Aorta (tissue), 5 donors: ENCODE measurements at regions not wholly inside any gene's neighbourhood (a gene's known extent, or its start where the extent isn't known, plus 50 kb on each side); places are given as distances from the start of the nearest gene placed in this dataset.

Experiments used
- ATAC-seq: fragments of 200-7000 bp; cut with Tn5 transposase; one replicate; pipeline ENCODE4 v1.9.1; 2022; ENCODE audit warnings: moderate library complexity; ENCODE audit not compliant: low FRiP score
- DNase-seq, 2 donors: peaks; one replicate each; pipeline ENCODE4 v3.0.0-alpha.2; 2020
- H3K27ac ChIP-seq, 2 donors: one replicate each; pipeline ENCODE4 v1.5.1; 2013; ENCODE audit warnings: low read length in 2 of 2, mild to moderate bottlenecking in 2 of 2, moderate library complexity in 2 of 2, control low read depth in 1 of 2, inconsistent platforms in 1 of 2, low read depth in 1 of 2
- H3K27me3 ChIP-seq, 2 donors: one replicate each; pipeline ENCODE4 v1.6.1; 2013; ENCODE audit warnings: control low read depth in 1 of 2, low read length in 1 of 2, mild to moderate bottlenecking in 1 of 2, moderate library complexity in 1 of 2; ENCODE audit not compliant: insufficient read depth in 2 of 2, control insufficient read depth in 1 of 2
- H3K36me3 ChIP-seq, 2 donors: one replicate each; pipeline ENCODE4 v1.6.1; 2013; ENCODE audit warnings: control low read depth in 1 of 2, low read length in 1 of 2, mild to moderate bottlenecking in 1 of 2; ENCODE audit not compliant: insufficient read depth in 2 of 2, control insufficient read depth in 1 of 2
- H3K4me1 ChIP-seq, 2 donors: one replicate each; pipeline ENCODE4 v1.6.1; 2013; ENCODE audit warnings: low read length in 2 of 2, control low read depth in 1 of 2, mild to moderate bottlenecking in 1 of 2, moderate library complexity in 1 of 2; ENCODE audit not compliant: insufficient read depth in 2 of 2, control insufficient read depth in 1 of 2
- H3K4me3 ChIP-seq, 2 donors: one replicate each; pipeline ENCODE4 v1.5.1; 2013; ENCODE audit warnings: low read length in 2 of 2, control low read depth in 1 of 2, mild to moderate bottlenecking in 1 of 2
- H3K9me3 ChIP-seq: one replicate; pipeline ENCODE4 v1.6.1; 2013; ENCODE audit warnings: mild to moderate bottlenecking, low read length; ENCODE audit not compliant: control insufficient read depth
- WGBS, 2 donors: extraction: QIAGEN DNeasy Blood & Tissue Kit; methylation state at CpG; one replicate each; pipeline ENCODE4 v1.1.7; 2013; 5-methylcytosine and 5-hydroxymethylcytosine counted together
- intact Hi-C, 2 donors: fragments of 100-400 bp; cut with DNase I; formaldehyde crosslinking; loops; one replicate each; pipeline versions ENCODE4 v1.14.2 to v1.15.0; 2022
- donor health status: healthy with polysubstance abuse.
- donor health status: Bipolar disorder and iron deficiency.
- donor health status: DM: no; HTN: no; CAD: no.
- donor health status: DM: no; HTN: no; CAD: no.
- donor health status: DM: yes; HTN: yes; CAD: no.

DNA sequence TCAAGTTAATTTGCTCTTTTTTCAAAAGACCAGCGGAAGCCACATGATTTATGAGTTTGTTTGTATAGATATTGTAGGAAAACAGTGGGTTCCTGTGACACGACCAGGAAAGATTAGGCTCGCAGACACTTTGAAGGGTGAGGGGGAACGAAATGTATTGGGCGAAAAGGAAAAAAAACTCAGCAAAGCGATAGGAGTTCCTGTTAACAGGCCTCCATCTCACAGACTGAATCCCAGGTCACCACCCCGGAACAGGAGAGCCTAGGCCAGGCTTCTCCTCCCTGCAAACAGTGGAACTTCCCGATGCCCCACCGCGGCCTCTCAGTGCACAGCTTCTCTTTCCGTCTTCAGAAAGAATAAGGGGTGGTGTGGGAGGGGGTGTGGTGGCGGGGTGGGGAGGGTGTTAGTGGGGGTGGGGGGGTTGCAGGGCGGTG, 181.8 kb upstream of the GPRIN3 start:
- intact Hi-C loops, result no loop called here
- H3K27ac ChIP-seq, result no peak overlapping the region
- no peaks in the 10 kb centered on the region for H3K27me3 ChIP-seq
- H3K4me3 ChIP-seq, result no peak overlapping the region
- no peaks in the 10 kb centered on the region for H3K36me3 ChIP-seq
- H3K4me1 ChIP-seq, result no peaks in the 10 kb centered on the region
- ATAC-seq, result no peak
- peaks cover 2% of the 10 kb centered on the region for H3K9me3 ChIP-seq
- WGBS, 2 donors, result 55 to 61% methylated on average over 11 to 13 of the region's 13 CpGs
- peak; percentile 52 to 74 for DNase-seq

- no peaks in the 10 kb centered on the region for H3K36me3 ChIP-seq
- intact Hi-C loops, result no loop called here
- no peak overlapping the region for H3K4me3 ChIP-seq
- no peaks in the 10 kb centered on the region for H3K4me1 ChIP-seq
- 80 to 98% methylated on average over 3 of the region's 3 CpGs for WGBS, 2 donors
- H3K27me3 ChIP-seq, result no peaks in the 10 kb centered on the region
- H3K9me3 ChIP-seq, result peaks cover 2% of the 10 kb centered on the region
- DNase-seq, result no peak
- ATAC-seq, result no peak
- no peak overlapping the region for H3K27ac ChIP-seq
Measured at GRCh38 chr4:89488736-89489135, 181.1 kb upstream of the GPRIN3 start.

DNA sequence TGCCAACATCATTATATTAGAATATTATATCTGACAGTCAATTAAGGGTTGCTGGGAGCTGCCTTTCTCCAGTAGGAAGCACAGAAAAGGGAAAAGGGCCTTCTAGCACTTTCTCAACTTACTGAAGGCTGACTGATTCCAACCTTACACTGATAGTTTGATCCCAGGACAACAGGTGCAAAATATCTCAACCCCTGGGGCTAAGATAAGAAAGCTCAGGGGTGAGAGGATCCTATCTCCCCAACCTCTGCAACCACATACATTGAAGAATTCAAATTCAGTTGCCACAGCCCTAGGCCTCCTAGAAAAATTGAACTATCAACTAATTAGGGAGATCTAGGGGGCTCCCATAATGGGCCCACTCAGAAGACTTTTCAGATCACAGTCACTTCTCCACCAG, 179.1 kb upstream of the GPRIN3 start:
- Histone ChIP-seq H3K27ac (no peak overlapping the region), H3K9me3 (peaks cover 2% of the 10 kb centered on the region), H3K4me1 (no peaks in the 10 kb centered on the region), H3K4me3 (no peak overlapping the region), H3K27me3 (no peaks in the 10 kb centered on the region), H3K36me3 (no peaks in the 10 kb centered on the region)
- intact Hi-C loops, result no loop called here
- DNase-seq (no peak), ATAC-seq (no peak)

GRCh38 chr4:89486042-89486441, 178.4 kb upstream of the GPRIN3 start:
- Histone ChIP-seq H3K36me3 (no peaks in the 10 kb centered on the region), H3K4me1 (no peaks in the 10 kb centered on the region), H3K9me3 (peaks cover 4% of the 10 kb centered on the region), H3K27ac (no peak overlapping the region), H3K27me3 (peaks cover 0 to 1% of the 10 kb centered on the region in 2 donors), H3K4me3 (no peak overlapping the region)
- DNase-seq, result no peak
- no peak for ATAC-seq
- 39 to 44% methylated on average over 3 of the region's 3 CpGs for WGBS, 2 donors
- intact Hi-C loops, result no loop called here

- no peak for ATAC-seq
- WGBS, 2 donors, result 60 to 65% methylated on average over 2 of the region's 2 CpGs
- intact Hi-C loops, result no loop called here
- Histone ChIP-seq H3K27ac (no peak overlapping the region), H3K9me3 (peaks cover 2% of the 10 kb centered on the region), H3K27me3 (peaks cover 0 to 1% of the 10 kb centered on the region in 2 donors), H3K4me3 (no peak overlapping the region), H3K4me1 (no peaks in the 10 kb centered on the region), H3K36me3 (no peaks in the 10 kb centered on the region)
- no peak for DNase-seq
Measured at GRCh38 chr4:89483833-89484232, 176.2 kb upstream of the GPRIN3 start.

- intact Hi-C loops, result no loop called here
- H3K9me3 ChIP-seq, result peaks cover 2% of the 10 kb centered on the region
- ATAC-seq (no peak), DNase-seq (no peak)
- WGBS, 2 donors, result 95 to 98% methylated on average over 8 of the region's 8 CpGs
- H3K27ac ChIP-seq, result no peak overlapping the region
- H3K27me3 ChIP-seq, result peaks cover 0 to 1% of the 10 kb centered on the region in 2 donors
- H3K36me3 ChIP-seq, result no peaks in the 10 kb centered on the region
- no peak overlapping the region for H3K4me3 ChIP-seq
- H3K4me1 ChIP-seq, result no peaks in the 10 kb centered on the region
Measured at GRCh38 chr4:89482926-89483595, 175.5 kb upstream of the GPRIN3 start.

DNA sequence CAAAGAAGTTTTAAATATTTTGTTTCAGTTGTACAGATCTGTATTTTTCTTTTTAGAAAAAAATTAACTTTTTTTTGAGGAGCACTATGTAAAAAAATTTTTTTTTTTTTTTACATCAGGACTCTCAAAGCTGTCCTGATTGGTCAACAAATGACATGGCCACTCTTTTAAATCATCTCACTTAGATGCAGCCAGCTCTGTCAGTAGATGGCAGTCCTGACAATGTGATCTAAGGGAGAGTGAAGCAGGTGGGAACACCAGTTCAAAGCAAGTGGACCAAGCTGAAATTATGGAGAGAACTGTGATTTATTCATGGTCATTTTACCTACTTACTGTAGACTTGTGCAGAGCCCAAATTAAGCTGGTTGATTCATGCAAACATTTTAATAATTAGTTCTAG, 174.7 kb upstream of the GPRIN3 start:
- Histone ChIP-seq H3K36me3 (no peaks in the 10 kb centered on the region), H3K27ac (no peak overlapping the region), H3K4me3 (no peak overlapping the region), H3K9me3 (peaks cover 2% of the 10 kb centered on the region), H3K27me3 (peaks cover 0 to 1% of the 10 kb centered on the region in 2 donors), H3K4me1 (no peaks in the 10 kb centered on the region)
- intact Hi-C loops, result no loop called here
- ATAC-seq, result no peak
- no peak for DNase-seq

- H3K36me3 ChIP-seq, result no peaks in the 10 kb centered on the region
- WGBS, 2 donors, result 4 to 7% methylated on average over 5 of the region's 5 CpGs
Measured at GRCh38 chr4:89469930-89470375, 162.4 kb upstream of the GPRIN3 start.

DNA sequence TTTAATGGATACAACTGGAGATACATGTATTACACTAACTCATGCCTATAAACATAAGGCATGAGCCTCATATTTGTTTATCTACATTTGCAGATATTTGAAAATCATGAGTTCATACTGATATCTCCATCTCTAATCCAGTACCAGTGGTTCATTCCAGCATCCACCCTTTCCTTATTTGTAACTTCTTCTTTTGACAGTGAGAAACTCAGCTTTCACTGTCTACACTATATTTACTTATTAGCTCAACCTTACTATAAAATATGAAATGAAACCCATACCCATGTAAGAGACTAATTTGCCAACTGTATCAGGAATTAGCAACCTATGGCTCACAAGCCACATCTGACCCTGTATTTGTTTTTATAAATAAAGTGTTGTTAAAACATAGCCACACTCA, 161.9 kb upstream of the GPRIN3 start:
- Histone ChIP-seq H3K27ac (no peak overlapping the region), H3K27me3 (no peaks in the 10 kb centered on the region), H3K36me3 (no peaks in the 10 kb centered on the region), H3K9me3 (no peaks in the 10 kb centered on the region), H3K4me1 (no peaks in the 10 kb centered on the region), H3K4me3 (no peak overlapping the region)
- intact Hi-C loops, result no loop called here
- DNase-seq (no peak), ATAC-seq (no peak)

More at GRCh38 chr4:89469930-89470375, 162.4 kb upstream of the GPRIN3 start:
- no peaks in the 10 kb centered on the region for H3K27me3 ChIP-seq
- H3K4me3 ChIP-seq, result peak overlapping the region in 1 of 2 donors; percentile 41
- ATAC-seq, result no peak
- intact Hi-C loops, result no loop called here
- no peaks in the 10 kb centered on the region for H3K4me1 ChIP-seq
- no peak for DNase-seq
- no peaks in the 10 kb centered on the region for H3K9me3 ChIP-seq
- H3K27ac ChIP-seq, result no peak overlapping the region
